Hematopoietic multipotent progenitor cell treated with erythropoietin and hydrocortisone succinate and interleukin-3 and kit ligand, for 4 days (in vitro differentiated cells): ENCODE measurements at regions not wholly inside any gene's neighbourhood (a gene's known extent, or its start where the extent isn't known, plus 50 kb on each side); places are given as distances from the start of the nearest gene placed in this dataset.
"Not testable (repeated sequence)": the region's sequence is repeated elsewhere in the genome, so short reads cannot be mapped to it uniquely, and the experiment has no call there.

Experiments
- DNase-seq: peaks from one replicate; pipeline ENCODE4 v3.0.0-alpha.2; 2015

DNA sequence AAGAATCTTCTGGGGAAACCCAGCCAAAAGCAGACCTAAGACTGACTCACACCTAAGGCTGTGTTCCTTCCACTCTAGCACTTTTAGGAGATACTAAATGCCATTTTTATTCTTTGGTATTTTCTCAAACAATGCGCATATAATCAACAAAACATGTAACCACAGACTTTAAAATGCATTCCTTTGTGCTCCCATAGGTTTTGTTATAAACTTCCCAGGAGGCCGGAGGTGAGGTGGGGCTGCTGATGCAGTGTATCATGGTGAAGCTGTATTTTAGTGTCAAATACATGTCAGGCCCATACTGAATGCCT, 155.2 kb downstream of the BTBD3 start:
- no peak for DNase-seq

- DNase-seq = no peak
These were observed 156.5 kb downstream of the BTBD3 start for GRCh38 chr20:12074111-12074655.

DNA sequence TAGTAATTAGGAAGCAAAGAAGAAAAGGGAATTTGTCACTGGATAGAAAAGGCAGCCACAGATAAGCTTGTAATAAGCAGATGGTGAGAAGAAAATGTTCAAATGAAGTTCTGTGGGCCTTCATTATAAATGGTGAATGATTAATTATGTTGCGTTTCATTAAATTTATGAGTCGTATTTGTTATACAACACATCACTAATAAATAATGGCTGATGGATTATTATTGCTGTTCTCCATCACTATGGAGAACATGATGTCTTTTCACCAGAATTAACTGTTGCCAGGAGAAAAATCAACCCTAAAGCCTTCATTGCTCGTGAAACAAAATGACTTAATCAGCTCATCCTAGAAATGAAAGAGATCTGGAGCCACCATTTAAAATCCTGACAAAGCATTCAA, 158.5 kb downstream of the BTBD3 start:
- no peak for DNase-seq

DNA sequence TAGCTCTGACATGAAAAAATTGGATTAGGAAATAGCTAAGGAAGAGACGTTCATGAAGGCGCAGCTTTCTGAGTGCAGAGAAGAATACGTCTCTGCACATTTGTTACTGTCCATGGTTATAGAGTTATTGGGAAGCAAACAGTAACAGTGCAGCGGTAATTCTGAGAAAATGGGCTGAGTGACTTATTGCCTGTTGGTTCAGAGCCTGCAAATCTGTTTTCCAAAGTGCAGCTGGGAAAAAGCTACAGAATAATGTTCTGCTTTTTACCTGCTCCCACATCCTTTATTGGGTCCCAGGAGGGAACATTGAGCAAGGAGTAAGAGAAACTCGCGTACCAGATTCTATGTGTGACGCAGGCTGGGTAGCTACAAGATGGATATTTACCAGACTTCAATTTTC, 160.2 kb downstream of the BTBD3 start:
- no peak for DNase-seq

GRCh38 chr20:12079490-12079889, 161.8 kb downstream of the BTBD3 start:
- no peak for DNase-seq

GRCh38 chr20:12083269-12083668, 165.6 kb downstream of the BTBD3 start:
- DNase-seq = no peak

DNA sequence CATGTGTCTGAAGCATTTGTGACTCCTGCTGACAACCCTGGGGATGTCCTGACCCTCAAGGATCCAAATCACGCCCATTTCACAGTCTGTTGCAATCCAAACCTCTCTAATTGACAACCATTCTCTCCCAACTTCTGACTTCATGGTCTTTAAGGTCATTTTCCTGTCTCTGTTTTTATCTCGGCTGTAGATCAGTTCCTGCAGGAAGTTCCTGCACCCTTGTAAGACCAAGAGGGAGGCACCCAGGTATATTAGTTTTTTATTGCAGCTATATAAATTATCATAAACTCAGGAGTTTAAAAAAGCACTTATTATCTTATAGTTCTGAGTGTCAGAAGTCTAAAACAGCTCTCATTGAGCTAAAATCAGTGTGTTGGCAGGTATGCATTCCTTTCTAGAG, 166.8 kb downstream of the BTBD3 start:
- DNase-seq = no peak

DNA sequence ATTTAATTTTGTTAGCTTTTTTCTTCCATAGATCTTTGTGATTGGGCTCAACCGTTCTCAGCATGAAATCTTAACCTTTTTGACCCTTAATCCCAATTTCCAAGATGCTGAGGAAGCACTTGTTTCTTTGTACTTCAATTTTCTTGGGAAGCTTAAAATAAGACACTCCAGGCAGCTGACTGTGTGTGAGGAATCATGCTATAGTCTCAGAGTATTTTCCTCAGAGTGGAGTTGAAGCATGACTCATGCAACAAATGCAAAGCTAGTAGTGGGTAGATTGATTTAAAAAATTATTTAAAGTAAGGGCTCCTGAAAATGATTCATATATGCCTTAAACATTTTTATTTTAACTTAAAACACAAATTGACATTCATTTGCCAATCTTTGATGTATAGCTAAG, 168.7 kb downstream of the BTBD3 start:
- DNase-seq = no peak

GRCh38 chr20:12090920-12091319, 173.2 kb downstream of the BTBD3 start:
- no peak for DNase-seq

- DNase-seq = peak; percentile 50
These were observed 175.5 kb downstream of the BTBD3 start for GRCh38 chr20:12093057-12093796.

- not testable (repeated sequence) for DNase-seq
These were observed 176.1 kb downstream of the BTBD3 start for GRCh38 chr20:12093797-12094190.

GRCh38 chr20:12095180-12095920, 177.7 kb downstream of the BTBD3 start:
- no peak for DNase-seq

GRCh38 chr20:12098421-12098820, 180.7 kb downstream of the BTBD3 start:
- no peak for DNase-seq

- DNase-seq = no peak
These were observed 191.2 kb downstream of the BTBD3 start for GRCh38 chr20:12108846-12109245.

- DNase-seq = no peak
These were observed 192.6 kb downstream of the BTBD3 start for GRCh38 chr20:12110274-12110673.

GRCh38 chr20:12110711-12111110, 193.0 kb downstream of the BTBD3 start:
- DNase-seq = no peak

- DNase-seq = no peak
These were observed 193.9 kb downstream of the BTBD3 start for GRCh38 chr20:12111431-12112088.

GRCh38 chr20:12112089-12112474, 194.4 kb downstream of the BTBD3 start:
- no peak for DNase-seq

DNA sequence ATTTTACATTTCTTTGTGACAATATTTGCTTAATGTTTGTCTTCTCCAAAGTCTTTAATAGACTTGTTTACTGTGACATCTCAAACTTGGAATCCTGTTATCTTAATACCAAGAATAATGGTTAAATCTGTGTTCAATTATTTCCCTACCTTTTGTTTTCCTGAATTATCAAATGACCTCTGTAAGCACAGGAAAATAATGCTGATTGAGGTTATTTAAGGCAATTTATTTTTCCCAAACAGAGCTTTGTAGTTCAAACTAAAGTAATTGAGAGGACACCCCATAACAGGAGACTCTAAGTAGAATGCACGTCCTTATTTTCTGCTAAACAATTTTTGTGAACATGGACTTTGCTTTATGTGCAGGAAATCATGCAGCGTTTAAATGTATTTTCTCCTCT, 195.0 kb downstream of the BTBD3 start:
- DNase-seq = no peak

DNA sequence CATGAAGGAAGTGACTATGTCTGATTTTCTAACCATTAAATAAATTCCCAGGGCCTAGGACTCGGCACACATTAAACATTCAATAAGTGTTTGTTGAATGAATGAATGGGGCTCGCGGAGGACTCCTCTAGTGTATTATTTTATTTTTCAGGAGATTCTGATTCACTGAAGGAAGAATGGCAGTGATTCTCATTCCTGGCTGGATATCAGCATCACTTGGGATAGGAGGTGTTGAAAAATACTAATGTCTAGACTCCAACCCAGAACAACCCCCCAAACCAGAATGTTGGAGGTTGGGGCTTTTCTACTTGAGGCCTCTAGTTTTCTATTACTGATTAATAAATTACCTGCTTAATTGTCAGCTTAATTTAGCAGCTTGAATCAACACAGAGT, 195.4 kb downstream of the BTBD3 start:
- DNase-seq = no peak

GRCh38 chr20:12113468-12114371, 196.0 kb downstream of the BTBD3 start:
- no peak for DNase-seq

GRCh38 chr20:12129114-12129513, 211.4 kb downstream of the BTBD3 start:
- not testable (repeated sequence) for DNase-seq

DNA sequence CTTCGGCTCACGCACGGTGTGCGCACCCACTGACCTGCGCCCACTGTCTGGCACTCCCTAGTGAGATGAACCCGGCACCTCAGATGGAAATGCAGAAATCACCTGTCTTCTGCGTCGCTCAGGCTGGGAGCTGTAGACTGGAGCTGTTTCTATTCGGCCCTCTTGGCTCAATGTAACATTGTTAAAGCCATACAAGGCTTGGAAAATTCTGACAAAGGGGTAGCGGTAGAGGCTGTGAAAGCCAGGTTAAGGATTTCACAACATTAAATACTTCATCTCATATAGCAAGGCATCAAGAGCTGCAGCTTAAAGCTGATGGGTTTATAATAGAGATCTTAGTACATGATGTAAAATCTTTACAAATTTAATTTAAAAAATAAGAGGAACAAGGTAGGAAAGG, 211.8 kb downstream of the BTBD3 start:
- DNase-seq = not testable (repeated sequence)
